ENCODE measurements at regions not wholly inside any gene's neighbourhood (a gene's known extent, or its start where the extent isn't known, plus 50 kb on each side); places are given as distances from the start of the nearest gene placed in this dataset.

DNA sequence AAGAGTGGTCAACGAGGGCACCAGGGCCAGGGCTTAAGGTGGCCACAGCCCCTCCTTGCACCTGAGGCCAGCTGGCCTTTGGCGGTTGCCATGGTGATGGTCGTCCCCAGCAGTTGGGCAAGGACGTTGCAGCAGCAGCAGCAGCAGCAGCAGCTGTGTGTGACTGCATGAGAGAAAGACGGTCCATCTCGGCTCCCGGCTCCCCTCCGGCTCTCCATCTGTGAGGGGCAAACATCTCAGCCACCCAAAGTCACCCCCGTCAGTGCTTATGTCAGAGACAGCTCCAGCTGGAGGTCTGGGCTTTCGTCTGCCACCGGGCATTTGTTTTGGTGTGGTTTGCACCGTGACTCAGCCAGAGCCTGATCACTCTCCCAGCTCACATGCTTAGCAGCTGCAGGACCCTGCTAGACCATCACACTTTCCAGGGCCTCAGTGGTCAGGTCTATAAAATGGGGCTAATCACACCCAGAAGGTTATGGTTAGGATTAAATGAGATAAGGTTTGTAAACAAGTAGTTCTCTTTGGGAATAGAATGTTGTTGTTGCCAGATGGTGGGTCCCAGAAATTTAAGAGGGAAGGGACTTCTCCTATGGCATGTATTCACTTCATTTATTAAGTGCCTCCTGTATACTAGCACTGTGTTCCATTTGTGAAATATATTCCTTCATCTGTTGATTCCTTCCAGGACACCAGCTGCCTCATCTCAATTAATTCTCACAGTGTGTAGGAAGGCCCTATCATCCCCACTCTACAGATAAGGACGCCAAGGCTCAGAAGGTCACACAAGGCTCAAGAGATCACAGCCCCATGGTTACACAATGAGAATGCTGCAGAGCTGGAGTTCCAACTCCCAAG is 212.6 kb upstream of the LHX5 start:
- H3K4me1 ChIP-seq (ENCODE audit: control insufficient read depth, insufficient read depth, low read length), result no peaks in the 10 kb centered on the region
- intact Hi-C loops (cut with DNase I), result no loop called here
- no peaks in the 10 kb centered on the region for H3K27me3 ChIP-seq (ENCODE audit: control insufficient read depth, insufficient read depth)
- no peaks in the 10 kb centered on the region for H3K9me3 ChIP-seq (ENCODE audit: control insufficient read depth, low read length)
- no peak for DNase-seq
- H3K27ac ChIP-seq (ENCODE audit: low read length), result no peak overlapping the region
- no peak overlapping the region for H3K4me3 ChIP-seq (ENCODE audit: low read length)
- 46% methylated on average over 13 of the region's 13 CpGs for WGBS
- no peak for ATAC-seq

DNA sequence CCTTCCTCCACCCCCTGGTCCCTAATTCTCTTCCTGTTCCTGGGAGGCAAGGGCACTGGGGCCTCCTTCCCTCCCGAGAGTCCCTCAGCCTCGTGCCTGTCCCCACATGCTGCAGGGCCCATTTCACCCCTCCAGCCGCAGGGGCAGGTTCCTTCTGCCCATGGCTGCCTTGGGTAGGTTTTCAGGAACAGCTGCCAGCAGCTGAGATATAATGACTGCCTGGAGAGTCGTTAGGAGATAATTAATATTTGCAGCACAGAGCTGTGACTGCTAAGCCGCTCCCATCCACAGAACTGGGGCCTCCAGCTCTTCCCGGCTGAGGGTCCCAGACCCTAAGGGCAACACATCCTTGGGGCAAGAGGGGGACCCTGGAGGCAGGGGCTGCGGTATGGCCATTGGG is 211.9 kb upstream of the LHX5 start:
- Histone ChIP-seq H3K4me3 (ENCODE audit: low read length) (no peak overlapping the region), H3K27ac (ENCODE audit: low read length) (no peak overlapping the region), H3K9me3 (ENCODE audit: control insufficient read depth, low read length) (no peaks in the 10 kb centered on the region), H3K4me1 (ENCODE audit: control insufficient read depth, insufficient read depth, low read length) (no peaks in the 10 kb centered on the region), H3K27me3 (ENCODE audit: control insufficient read depth, insufficient read depth) (no peaks in the 10 kb centered on the region)
- no peak for DNase-seq
- intact Hi-C loops (cut with DNase I), result no loop called here
- no peak for ATAC-seq
- WGBS, result 42% methylated on average over 7 of the region's 7 CpGs

DNA sequence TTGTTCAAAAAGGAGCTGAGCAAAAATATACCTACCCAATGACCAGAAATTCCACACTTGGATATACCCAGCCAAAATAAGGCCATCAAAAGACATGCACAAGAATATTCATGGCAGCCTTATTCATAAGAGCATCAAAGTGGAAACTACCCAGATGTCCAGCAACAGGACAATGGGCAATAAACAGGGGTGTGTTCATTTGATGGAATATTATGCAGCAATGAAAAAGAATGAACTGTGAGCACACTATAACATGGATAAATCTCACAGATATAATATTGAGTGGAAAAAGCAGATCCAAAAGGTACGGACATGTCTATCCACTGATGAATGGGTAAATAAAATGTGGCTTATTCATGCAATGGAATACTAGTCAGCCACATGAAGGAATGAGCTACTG is 209.2 kb upstream of the LHX5 start:
- no peaks in the 10 kb centered on the region for H3K4me1 ChIP-seq (ENCODE audit: control insufficient read depth, insufficient read depth, low read length)

DNA sequence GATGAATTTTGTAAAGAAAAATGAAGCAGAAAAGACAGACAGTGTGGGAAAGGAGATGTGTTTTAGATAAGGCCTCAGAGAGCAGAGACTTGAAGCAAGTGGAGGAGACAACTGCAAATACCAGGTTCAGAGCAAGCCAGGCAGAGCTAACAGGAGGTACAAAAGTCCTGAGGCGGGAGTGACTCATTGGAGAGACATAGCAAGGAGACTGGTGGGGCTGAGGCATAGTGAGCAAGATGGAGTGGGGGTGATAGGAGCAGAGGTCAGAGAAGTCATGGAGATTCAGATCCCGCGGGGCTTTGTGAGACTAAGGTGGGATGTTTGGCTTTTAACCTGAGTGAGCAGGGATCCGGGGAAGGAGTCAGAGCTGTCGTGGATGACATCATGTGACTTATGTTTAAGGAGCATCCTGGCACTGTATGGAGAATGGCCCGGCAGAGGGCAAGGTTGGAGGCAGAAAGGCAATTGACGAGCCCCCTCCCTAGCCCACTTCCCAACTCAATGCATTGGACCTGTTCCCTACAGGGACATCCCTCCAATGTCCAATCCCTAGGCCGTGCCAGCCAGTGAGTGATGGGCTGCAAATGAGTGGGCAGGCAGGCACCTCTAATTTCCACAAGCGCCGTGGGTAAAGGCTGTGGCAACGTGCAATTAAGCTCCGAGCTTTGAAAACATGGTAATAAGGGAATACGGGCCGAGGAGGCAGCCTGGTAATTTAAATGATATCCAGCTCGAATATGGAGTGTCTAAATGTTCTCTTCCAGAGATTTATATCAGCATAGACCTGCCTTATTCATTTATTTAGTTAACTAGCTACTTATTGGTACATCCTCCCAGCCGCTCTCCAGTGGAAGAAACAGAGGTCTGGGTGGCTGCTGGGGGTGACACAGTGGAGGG is 206.8 kb upstream of the LHX5 start:
- WGBS, result 67% methylated on average over 16 of the region's 16 CpGs
- Histone ChIP-seq H3K4me3 (ENCODE audit: low read length) (no peak overlapping the region), H3K27me3 (ENCODE audit: control insufficient read depth, insufficient read depth) (no peaks in the 10 kb centered on the region), H3K9me3 (ENCODE audit: control insufficient read depth, low read length) (no peaks in the 10 kb centered on the region), H3K4me1 (ENCODE audit: control insufficient read depth, insufficient read depth, low read length) (no peaks in the 10 kb centered on the region), H3K27ac (ENCODE audit: low read length) (no peak overlapping the region)
- DNase-seq (no peak), ATAC-seq (no peak)
- intact Hi-C loops (cut with DNase I), result no loop called here

More for the DNA sequence above, 209.2 kb upstream of the LHX5 start:
- ATAC-seq (no peak), DNase-seq (no peak)
- no peaks in the 10 kb centered on the region for H3K27me3 ChIP-seq (ENCODE audit: control insufficient read depth, insufficient read depth)
- intact Hi-C loops (cut with DNase I), result no loop called here
- WGBS, result 90% methylated on average over 1 of the region's 1 CpG
- no peaks in the 10 kb centered on the region for H3K9me3 ChIP-seq (ENCODE audit: control insufficient read depth, low read length)
- H3K27ac ChIP-seq (ENCODE audit: low read length), result no peak overlapping the region
- H3K4me3 ChIP-seq (ENCODE audit: low read length), result no peak overlapping the region

DNA sequence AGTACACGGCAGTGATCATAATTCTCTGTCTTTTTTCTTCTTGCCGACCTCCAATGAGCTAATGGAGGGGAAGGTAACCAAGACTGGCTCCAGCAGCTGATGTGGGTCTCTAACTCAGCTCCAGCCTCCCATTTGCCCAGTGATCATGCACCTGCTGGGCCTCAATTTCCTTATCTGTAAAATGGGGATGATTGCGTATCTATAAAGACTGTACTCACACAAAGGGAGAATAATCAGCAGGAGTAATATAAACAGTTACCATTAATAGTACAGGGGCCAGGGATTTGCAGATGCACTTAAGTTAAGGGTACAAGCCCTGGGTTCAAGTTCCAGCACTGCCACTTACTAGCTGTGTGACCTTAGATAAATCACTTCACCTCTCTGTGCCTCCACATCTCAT is 204.9 kb upstream of the LHX5 start:
- ATAC-seq (no peak), DNase-seq (no peak)
- H3K4me1 ChIP-seq (ENCODE audit: control insufficient read depth, insufficient read depth, low read length), result no peaks in the 10 kb centered on the region
- H3K9me3 ChIP-seq (ENCODE audit: control insufficient read depth, low read length), result no peaks in the 10 kb centered on the region
- intact Hi-C loops (cut with DNase I), result no loop called here
- H3K4me3 ChIP-seq (ENCODE audit: low read length), result no peak overlapping the region
- H3K27ac ChIP-seq (ENCODE audit: low read length), result no peak overlapping the region
- H3K27me3 ChIP-seq (ENCODE audit: control insufficient read depth, insufficient read depth), result no peaks in the 10 kb centered on the region
- 80% methylated on average over 3 of the region's 3 CpGs for WGBS

DNA sequence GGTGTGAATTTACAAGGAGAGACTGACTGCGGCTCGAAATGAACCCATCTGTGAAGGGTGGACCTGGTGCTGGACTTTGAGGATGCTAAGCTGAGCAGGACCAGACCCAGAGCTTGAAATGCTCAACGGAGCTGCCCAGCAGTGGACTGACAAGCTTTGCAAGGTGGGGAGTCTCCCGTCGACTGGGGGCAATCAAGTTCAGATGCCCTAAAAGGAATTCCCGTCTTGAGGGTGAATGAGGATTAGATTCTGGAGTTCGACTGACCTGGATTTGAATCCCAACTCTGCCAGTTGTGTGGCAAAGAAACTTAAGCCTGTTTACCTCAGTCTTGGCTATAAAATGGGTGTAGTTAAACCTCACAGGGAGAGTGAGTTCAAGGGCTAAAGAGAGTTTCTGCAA is 204.4 kb upstream of the LHX5 start:
- Histone ChIP-seq H3K4me1 (ENCODE audit: control insufficient read depth, insufficient read depth, low read length) (no peaks in the 10 kb centered on the region), H3K27me3 (ENCODE audit: control insufficient read depth, insufficient read depth) (no peaks in the 10 kb centered on the region), H3K4me3 (ENCODE audit: low read length) (no peak overlapping the region), H3K27ac (ENCODE audit: low read length) (no peak overlapping the region), H3K9me3 (ENCODE audit: control insufficient read depth, low read length) (no peaks in the 10 kb centered on the region)
- intact Hi-C loops (cut with DNase I), result no loop called here
- 87% methylated on average over 7 of the region's 7 CpGs for WGBS
- ATAC-seq (no peak), DNase-seq (no peak)

DNA sequence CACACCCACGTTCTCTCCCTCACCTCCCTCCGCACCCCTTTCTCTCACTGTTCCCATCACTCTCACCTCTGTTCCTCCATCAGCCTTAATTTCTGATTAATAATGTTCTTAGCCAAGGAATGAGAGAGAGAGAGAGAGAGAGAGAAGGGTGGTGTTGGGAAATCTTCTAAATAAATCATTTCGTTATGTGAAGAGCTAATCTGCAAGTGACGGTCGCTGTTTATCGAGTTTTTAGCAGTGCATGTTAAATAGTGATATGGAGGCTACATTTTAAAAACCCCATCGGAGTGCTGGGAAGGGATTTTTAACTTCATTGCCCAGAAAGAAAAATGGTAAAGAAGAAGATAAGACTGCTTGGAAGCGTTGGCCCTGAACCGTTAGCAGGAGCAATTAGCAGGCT is 203.3 kb upstream of the LHX5 start:
- Histone ChIP-seq H3K27me3 (ENCODE audit: control insufficient read depth, insufficient read depth) (no peaks in the 10 kb centered on the region), H3K4me1 (ENCODE audit: control insufficient read depth, insufficient read depth, low read length) (no peaks in the 10 kb centered on the region), H3K4me3 (ENCODE audit: low read length) (no peak overlapping the region), H3K27ac (ENCODE audit: low read length) (no peak overlapping the region), H3K9me3 (ENCODE audit: control insufficient read depth, low read length) (no peaks in the 10 kb centered on the region)
- intact Hi-C loops (cut with DNase I), result no loop called here
- WGBS, result 29% methylated on average over 9 of the region's 9 CpGs
- no peak for ATAC-seq
- DNase-seq, result no peak

DNA sequence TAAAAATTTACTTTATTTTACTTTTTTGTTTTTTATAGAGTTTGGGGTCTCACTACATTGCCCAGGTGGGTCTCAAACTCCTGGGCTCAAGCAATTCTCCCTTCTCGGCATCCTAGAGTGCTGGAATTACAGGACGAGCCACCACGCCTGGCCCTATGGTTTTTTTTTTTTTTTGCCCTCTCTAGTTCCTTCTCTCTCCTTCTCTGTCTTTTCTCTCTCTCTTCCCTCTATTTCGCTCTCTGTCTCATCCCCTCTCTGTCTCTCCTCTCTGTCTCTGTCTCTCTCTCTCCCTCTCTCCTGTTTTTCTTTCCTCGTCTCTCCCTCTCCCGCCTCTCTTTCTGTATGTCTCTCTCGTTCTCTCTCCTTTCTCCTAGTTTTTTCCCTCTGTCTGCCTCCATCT is 202.6 kb upstream of the LHX5 start:
- WGBS, result 73% methylated on average over 7 of the region's 7 CpGs
- ATAC-seq (no peak), DNase-seq (no peak)
- no peaks in the 10 kb centered on the region for H3K27me3 ChIP-seq (ENCODE audit: control insufficient read depth, insufficient read depth)
- no peak overlapping the region for H3K27ac ChIP-seq (ENCODE audit: low read length)
- no peaks in the 10 kb centered on the region for H3K4me1 ChIP-seq (ENCODE audit: control insufficient read depth, insufficient read depth, low read length)
- intact Hi-C loops (cut with DNase I), result no loop called here
- no peak overlapping the region for H3K4me3 ChIP-seq (ENCODE audit: low read length)
- no peaks in the 10 kb centered on the region for H3K9me3 ChIP-seq (ENCODE audit: control insufficient read depth, low read length)

DNA sequence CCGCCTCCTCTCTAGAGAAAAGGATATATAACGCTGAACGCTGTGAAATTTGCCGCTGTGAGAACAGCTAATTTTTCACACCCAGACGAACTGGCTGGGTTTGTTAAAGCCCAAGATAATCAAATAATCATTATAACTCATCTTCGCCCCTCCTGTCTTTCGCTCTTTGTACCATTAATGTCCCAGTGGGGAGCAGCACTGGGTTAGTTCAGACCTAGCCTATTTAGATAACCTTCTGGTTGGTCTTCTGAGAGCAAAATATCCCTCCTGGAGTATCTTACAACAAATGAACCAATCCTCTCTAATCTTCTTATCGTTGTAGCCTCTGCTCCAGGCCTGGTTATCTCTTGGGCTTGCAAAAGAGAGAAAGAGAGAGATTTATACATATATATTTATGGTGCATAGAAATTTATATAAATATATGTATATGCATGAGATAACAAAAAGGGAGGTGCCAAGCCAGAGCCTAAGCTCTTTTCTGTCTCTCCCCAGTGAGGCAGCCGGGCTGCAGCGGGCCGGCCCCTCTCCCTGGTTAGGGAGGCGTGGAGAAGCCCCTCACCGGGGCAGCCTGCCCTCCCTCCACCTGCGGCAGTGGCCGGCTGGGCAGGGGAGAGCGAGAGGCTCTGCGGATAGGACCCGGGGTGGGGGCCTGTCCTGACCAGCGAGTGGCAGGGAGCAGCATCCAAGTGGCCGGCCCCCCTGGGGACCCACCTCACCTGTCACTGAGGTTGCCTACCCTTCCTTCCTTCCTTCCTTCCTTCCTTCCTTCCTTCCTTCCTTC is 202.0 kb upstream of the LHX5 start:
- WGBS, result 42% methylated on average over 20 of the region's 20 CpGs
- intact Hi-C loops (cut with DNase I), result no loop called here
- ATAC-seq (no peak), DNase-seq (no peak)
- no peak overlapping the region for H3K27ac ChIP-seq (ENCODE audit: low read length)
- H3K9me3 ChIP-seq (ENCODE audit: control insufficient read depth, low read length), result no peaks in the 10 kb centered on the region
- no peaks in the 10 kb centered on the region for H3K27me3 ChIP-seq (ENCODE audit: control insufficient read depth, insufficient read depth)
- no peaks in the 10 kb centered on the region for H3K4me1 ChIP-seq (ENCODE audit: control insufficient read depth, insufficient read depth, low read length)
- H3K4me3 ChIP-seq (ENCODE audit: low read length), result no peak overlapping the region

DNA sequence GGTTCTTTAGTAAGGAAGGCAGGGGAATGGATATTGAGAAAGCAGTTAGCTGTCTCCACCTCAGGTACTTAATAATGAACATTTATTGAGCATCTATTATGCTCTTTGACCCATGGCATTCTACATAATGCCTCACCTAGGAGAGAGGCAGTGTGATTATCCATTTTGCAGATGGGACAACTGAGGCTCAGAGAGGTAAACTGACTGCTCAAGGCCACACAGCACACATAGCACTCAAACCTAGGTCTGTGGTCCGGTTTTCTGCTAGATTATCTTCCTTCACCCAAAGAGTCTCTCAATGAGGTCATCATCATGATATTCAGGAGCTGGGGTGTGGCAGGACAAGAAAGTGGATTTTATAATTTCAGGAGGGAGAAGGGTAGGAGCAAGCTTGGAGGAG is 199.1 kb upstream of the LHX5 start:
- DNase-seq, result no peak
- intact Hi-C loops (cut with DNase I), result no loop called here
- Histone ChIP-seq H3K4me3 (ENCODE audit: low read length) (no peak overlapping the region), H3K4me1 (ENCODE audit: control insufficient read depth, insufficient read depth, low read length) (no peaks in the 10 kb centered on the region), H3K27me3 (ENCODE audit: control insufficient read depth, insufficient read depth) (no peaks in the 10 kb centered on the region), H3K27ac (ENCODE audit: low read length) (no peak overlapping the region), H3K9me3 (ENCODE audit: control insufficient read depth, low read length) (no peaks in the 10 kb centered on the region)
- WGBS, result 67% methylated on average over 1 of the region's 1 CpG
- no peak for ATAC-seq
